Neural cell (in vitro differentiated cells): ENCODE measurements at regions not wholly inside any gene's neighbourhood (a gene's known extent, or its start where the extent isn't known, plus 50 kb on each side); places are given as distances from the start of the nearest gene placed in this dataset.

Experiments used
- CTCF ChIP-seq: fragments of 450-650 bp; IDR thresholded peaks from 2 replicates; pipeline ENCODE4 v1.5.1; 2014; ENCODE audit warnings: antibody characterized with exemption, mild to moderate bottlenecking, moderate library complexity; ENCODE audit not compliant: poor library complexity, severe bottlenecking
- EP300 ChIP-seq: fragments of 450-650 bp; conservative IDR thresholded peaks from 2 replicates; pipeline ENCODE4 v1.6.1; 2014; ENCODE audit warnings: antibody characterized with exemption, mild to moderate bottlenecking, moderate library complexity; ENCODE audit not compliant: poor library complexity, severe bottlenecking
- MXI1 ChIP-seq: fragments of 450-650 bp; conservative IDR thresholded peaks from 2 replicates; pipeline ENCODE4 v1.6.1; 2014; ENCODE audit warnings: antibody characterized with exemption, mild to moderate bottlenecking; ENCODE audit not compliant: poor library complexity, severe bottlenecking
- POLR2AphosphoS5 ChIP-seq: IDR thresholded peaks from 2 replicates; pipeline ENCODE4 v1.6.1; 2012
- RAD21 ChIP-seq: fragments of 450-650 bp; conservative IDR thresholded peaks from 2 replicates; pipeline ENCODE4 v1.6.1; 2014; ENCODE audit warnings: antibody characterized with exemption, mild to moderate bottlenecking, moderate library complexity
- REST ChIP-seq: IDR thresholded peaks from 2 replicates; pipeline ENCODE4 v1.6.1; 2012; ENCODE audit warnings: borderline replicate concordance
- SMC3 ChIP-seq: fragments of 450-650 bp; conservative IDR thresholded peaks from 2 replicates; pipeline ENCODE4 v1.6.1; 2014; ENCODE audit warnings: antibody characterized with exemption, mild to moderate bottlenecking, moderate library complexity; ENCODE audit not compliant: poor library complexity

- no peak for TF ChIP-seq CTCF
- TF ChIP-seq SMC3, result no peak
- no peak for TF ChIP-seq REST
- TF ChIP-seq MXI1, result no peak
- TF ChIP-seq POLR2AphosphoS5, result no peak
- no peak for TF ChIP-seq EP300
- TF ChIP-seq RAD21, result no peak
These were observed 79.4 kb upstream of the TNIP3 start for GRCh38 chr4:121243485-121243884.
